B cell (primary cell): ENCODE measurements at regions not wholly inside any gene's neighbourhood (a gene's known extent, or its start where the extent isn't known, plus 50 kb on each side); places are given as distances from the start of the nearest gene placed in this dataset.

Experiments used
- ATAC-seq: fragments of 200-7000 bp; cut with Tn5 transposase; one replicate; pipeline ENCODE4 v1.10.0; 2021; ENCODE audit warnings: low read depth, mild to moderate bottlenecking, moderate number of reproducible peaks, moderate library complexity
- CTCF ChIA-PET: fragments of 350-600 bp; sonication (Branson Sonifier 250); formaldehyde crosslinking; loops from one replicate; lab custom pipeline; 2021; ENCODE audit warnings: antibody characterized with exemption, inconsistent platforms; lab: Charles Lee
- POLR2A ChIA-PET: fragments of 350-600 bp; sonication (Branson Sonifier 250); formaldehyde crosslinking; loops from one replicate; lab custom pipeline; 2021; ENCODE audit warnings: antibody characterized with exemption; lab: Charles Lee
- DNase-seq: peaks from one replicate; pipeline ENCODE4 v3.0.0; 2013
- H2AFZ ChIP-seq: 2 replicates; pipeline ENCODE4 v1.6.1; 2012; ENCODE audit warnings: mild to moderate bottlenecking, low read depth, low read length; ENCODE audit not compliant: insufficient read depth, poor library complexity, severe bottlenecking
- H3K27ac ChIP-seq, 2 donors: 1 replicate in 1 of 2; 2 replicates in 1 of 2; pipeline ENCODE4 v1.5.1; 2012 to 2013; ENCODE audit warnings: low read length in 2 of 2, mild to moderate bottlenecking in 2 of 2, moderate library complexity in 1 of 2
- H3K27me3 ChIP-seq, 4 experiments: fragments of 200-600 bp in 1 of 4; sonication (generic) in 1 of 4; replicated peaks in 1 of 4; 1 replicate in 2 of 4; 2 replicates in 2 of 4; pipeline versions ENCODE4 v1.6.1 to v1.7.0; 2013 to 2016; ENCODE audit warnings: low read length in 3 of 4, mild to moderate bottlenecking in 2 of 4, mixed read lengths in 1 of 4, moderate library complexity in 1 of 4; ENCODE audit not compliant: insufficient read depth in 4 of 4, control insufficient read depth in 3 of 4; ENCODE audit errors: control extremely low read depth in 1 of 4
- H3K36me3 ChIP-seq, 2 experiments: replicated peaks in 1 of 2; 1 replicate in 1 of 2; 2 replicates in 1 of 2; pipeline versions ENCODE4 v1.6.1 to v1.7.1; 2013; ENCODE audit warnings: low read length in 1 of 2; ENCODE audit not compliant: insufficient read depth in 2 of 2, control insufficient read depth in 1 of 2; ENCODE audit errors: control extremely low read depth in 1 of 2, extremely low read depth in 1 of 2
- H3K4me1 ChIP-seq, 2 donors: fragments of 200-600 bp in 1 of 2; sonication (generic) in 1 of 2; 1 replicate in 1 of 2; 2 replicates in 1 of 2; pipeline versions ENCODE4 v1.5.1 to v1.6.1; 2013 to 2017; ENCODE audit warnings: low read length in 2 of 2; ENCODE audit not compliant: control insufficient read depth in 2 of 2, insufficient read depth in 2 of 2
- H3K4me2 ChIP-seq: replicated peaks from 2 replicates; pipeline ENCODE3; 2012; ENCODE audit warnings: mild to moderate bottlenecking, low read depth, low read length; ENCODE audit not compliant: poor library complexity, severe bottlenecking
- H3K4me3 ChIP-seq, 5 experiments: fragments of 200-600 bp in 1 of 5; sonication (generic) in 1 of 5; 1 replicate in 3 of 5; 2 replicates in 2 of 5; pipeline versions ENCODE4 v1.5.1 to v1.7.0; 2011 to 2016; ENCODE audit warnings: low read length in 4 of 5, mild to moderate bottlenecking in 4 of 5, low read depth in 2 of 5, control low read depth in 1 of 5, moderate library complexity in 1 of 5; ENCODE audit not compliant: insufficient read depth in 1 of 5; ENCODE audit errors: control extremely low read depth in 1 of 5, extremely low read depth in 1 of 5
- H3K79me2 ChIP-seq: fragments of 200-600 bp; sonication (generic); one replicate; pipeline ENCODE4 v1.6.0; 2016; ENCODE audit warnings: low read length; ENCODE audit not compliant: control insufficient read depth, insufficient read depth
- H3K9ac ChIP-seq: fragments of 200-600 bp; sonication (generic); 2 replicates; pipeline ENCODE4 v1.6.1; 2017; ENCODE audit warnings: mild to moderate bottlenecking, low read length, moderate library complexity
- H3K9me3 ChIP-seq, 3 donors: one replicate each; pipeline versions ENCODE4 v1.6.1 to v1.7.1; 2013; ENCODE audit warnings: low read length in 2 of 3; ENCODE audit not compliant: control insufficient read depth in 2 of 3, insufficient read depth in 1 of 3; ENCODE audit errors: control extremely low read depth in 1 of 3
- H4K20me1 ChIP-seq: 2 replicates; pipeline ENCODE4 v1.6.0; 2012; ENCODE audit warnings: mild to moderate bottlenecking, low read length; ENCODE audit not compliant: insufficient read depth, control insufficient read depth, poor library complexity, severe bottlenecking
- H3K27ac Mint-ChIP-seq: one replicate; pipeline ENCODE4 v1.8.0; 2021; ENCODE audit warnings: mixed read lengths
- H3K27me3 Mint-ChIP-seq: one replicate; pipeline ENCODE4 v1.8.0; 2021; ENCODE audit warnings: mixed read lengths
- H3K4me1 Mint-ChIP-seq: one replicate; pipeline ENCODE4 v1.8.0; 2021; ENCODE audit warnings: mixed read lengths
- H3K4me3 Mint-ChIP-seq: one replicate; pipeline ENCODE4 v1.8.0; 2021; ENCODE audit warnings: mixed read lengths
- H3K9me3 Mint-ChIP-seq: one replicate; pipeline ENCODE4 v1.8.0; 2022; ENCODE audit warnings: mixed read lengths; ENCODE audit not compliant: insufficient read depth
- EZH2 ChIP-seq: IDR thresholded peaks from 2 replicates; pipeline ENCODE4 v1.6.1; 2012; ENCODE audit warnings: borderline replicate concordance, low read depth, mild to moderate bottlenecking, moderate library complexity, low read length; ENCODE audit not compliant: insufficient read depth, poor library complexity, severe bottlenecking
- WGBS: methylation state at CpG from one replicate; pipeline ENCODE4 v1.1.5; 2013; ENCODE audit warnings: missing lambda C conversion rate; ENCODE audit not compliant: insufficient coverage; 5-methylcytosine and 5-hydroxymethylcytosine counted together
- intact Hi-C: fragments of 100-400 bp; cut with micrococcal nuclease; formaldehyde crosslinking; loops from one replicate; pipeline ENCODE4 v1.10.0; 2022
- TF ChIP-seq, protein P1 (sequence below): fragments of 200-600 bp; IDR thresholded peaks from one replicate; pipeline ENCODE4 v1.8.0; 2022; ENCODE audit warnings: antibody characterized with exemption, mild to moderate bottlenecking

DNA sequence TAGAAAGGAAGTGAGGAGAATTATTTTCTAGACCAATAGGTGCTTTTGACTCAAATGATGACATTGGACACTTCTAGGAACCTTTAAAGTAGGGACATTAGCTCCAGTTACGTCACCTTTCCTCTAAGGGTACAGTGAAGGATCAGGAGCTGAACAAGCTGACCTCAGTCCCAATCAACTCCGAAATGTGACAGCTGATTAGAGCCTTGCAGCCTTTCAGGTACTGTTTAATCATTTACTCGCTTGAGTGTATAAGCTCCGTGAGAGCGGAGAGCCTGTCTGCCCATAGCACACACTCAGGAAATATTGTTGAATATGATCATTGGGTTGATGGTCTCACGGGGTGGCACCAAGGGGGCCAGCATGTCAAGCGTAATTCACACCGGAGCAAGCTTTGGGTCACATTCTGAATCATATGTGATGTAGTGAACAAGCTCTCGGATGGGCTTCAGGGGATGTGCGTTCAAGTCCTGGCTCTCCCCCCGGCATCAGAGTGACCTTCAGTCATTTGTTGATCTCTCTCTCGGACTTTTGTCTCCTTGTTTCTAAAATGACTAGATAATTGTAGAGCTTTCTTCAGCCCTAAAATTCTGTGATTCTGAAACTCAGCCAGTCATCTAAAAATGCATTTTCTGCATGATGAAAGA, 141.9 kb downstream of the ZIC5 start:
- DNase-seq (no peak), ATAC-seq (no peak)
- CTCF ChIA-PET, result no interaction called here
- H3K4me3 ChIP-seq, result no peak overlapping the region
- H3K36me3 ChIP-seq, result no peaks in the 10 kb centered on the region
- no peak overlapping the region for H3K9ac ChIP-seq
- H3K4me1 ChIP-seq, result no peaks in the 10 kb centered on the region
- WGBS, result 97% methylated on average over 9 of the region's 12 CpGs
- Mint-ChIP-seq H3K4me3 (no peak overlapping the region), H3K27ac (no peak overlapping the region), H3K27me3 (no peaks in the 10 kb centered on the region), H3K9me3 (no peaks in the 10 kb centered on the region), H3K4me1 (no peaks in the 10 kb centered on the region)
- H3K27me3 ChIP-seq, result no peaks in the 10 kb centered on the region
- H3K79me2 ChIP-seq, result no peaks in the 10 kb centered on the region
- no peak for TF ChIP-seq EZH2
- TF ChIP-seq, protein P1, sequence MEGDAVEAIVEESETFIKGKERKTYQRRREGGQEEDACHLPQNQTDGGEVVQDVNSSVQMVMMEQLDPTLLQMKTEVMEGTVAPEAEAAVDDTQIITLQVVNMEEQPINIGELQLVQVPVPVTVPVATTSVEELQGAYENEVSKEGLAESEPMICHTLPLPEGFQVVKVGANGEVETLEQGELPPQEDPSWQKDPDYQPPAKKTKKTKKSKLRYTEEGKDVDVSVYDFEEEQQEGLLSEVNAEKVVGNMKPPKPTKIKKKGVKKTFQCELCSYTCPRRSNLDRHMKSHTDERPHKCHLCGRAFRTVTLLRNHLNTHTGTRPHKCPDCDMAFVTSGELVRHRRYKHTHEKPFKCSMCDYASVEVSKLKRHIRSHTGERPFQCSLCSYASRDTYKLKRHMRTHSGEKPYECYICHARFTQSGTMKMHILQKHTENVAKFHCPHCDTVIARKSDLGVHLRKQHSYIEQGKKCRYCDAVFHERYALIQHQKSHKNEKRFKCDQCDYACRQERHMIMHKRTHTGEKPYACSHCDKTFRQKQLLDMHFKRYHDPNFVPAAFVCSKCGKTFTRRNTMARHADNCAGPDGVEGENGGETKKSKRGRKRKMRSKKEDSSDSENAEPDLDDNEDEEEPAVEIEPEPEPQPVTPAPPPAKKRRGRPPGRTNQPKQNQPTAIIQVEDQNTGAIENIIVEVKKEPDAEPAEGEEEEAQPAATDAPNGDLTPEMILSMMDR, result no peak
- H2AFZ ChIP-seq, result no peak overlapping the region
- H3K4me2 ChIP-seq, result no peak overlapping the region
- no peaks in the 10 kb centered on the region for H3K9me3 ChIP-seq
- intact Hi-C loops, result no loop called here
- no peaks in the 10 kb centered on the region for H4K20me1 ChIP-seq
- no peak overlapping the region for H3K27ac ChIP-seq
- POLR2A ChIA-PET, result no interaction called here

GRCh38 chr13:99829161-99829560, 142.4 kb downstream of the ZIC5 start:
- Histone ChIP-seq H3K4me3 (no peak overlapping the region), H2AFZ (no peak overlapping the region), H3K79me2 (no peaks in the 10 kb centered on the region), H3K4me1 (no peaks in the 10 kb centered on the region), H4K20me1 (no peaks in the 10 kb centered on the region), H3K9ac (no peak overlapping the region), H3K4me2 (no peak overlapping the region), H3K27me3 (no peaks in the 10 kb centered on the region), H3K27ac (no peak overlapping the region), H3K36me3 (no peaks in the 10 kb centered on the region), H3K9me3 (no peaks in the 10 kb centered on the region)
- 87% methylated on average over 3 of the region's 5 CpGs for WGBS
- DNase-seq, result no peak
- Mint-ChIP-seq H3K4me1 (no peaks in the 10 kb centered on the region), H3K4me3 (no peak overlapping the region), H3K27me3 (no peaks in the 10 kb centered on the region), H3K27ac (no peak overlapping the region), H3K9me3 (no peaks in the 10 kb centered on the region)
- CTCF ChIA-PET, result no interaction called here
- POLR2A ChIA-PET, result no interaction called here
- ATAC-seq, result no peak
- intact Hi-C loops, result no loop called here
- TF ChIP-seq EZH2, result no peak
- TF ChIP-seq, protein P1, result no peak
